ENCODE measurements at regions not wholly inside any gene's neighbourhood (a gene's known extent, or its start where the extent isn't known, plus 50 kb on each side); places are given as distances from the start of the nearest gene placed in this dataset.

DNA sequence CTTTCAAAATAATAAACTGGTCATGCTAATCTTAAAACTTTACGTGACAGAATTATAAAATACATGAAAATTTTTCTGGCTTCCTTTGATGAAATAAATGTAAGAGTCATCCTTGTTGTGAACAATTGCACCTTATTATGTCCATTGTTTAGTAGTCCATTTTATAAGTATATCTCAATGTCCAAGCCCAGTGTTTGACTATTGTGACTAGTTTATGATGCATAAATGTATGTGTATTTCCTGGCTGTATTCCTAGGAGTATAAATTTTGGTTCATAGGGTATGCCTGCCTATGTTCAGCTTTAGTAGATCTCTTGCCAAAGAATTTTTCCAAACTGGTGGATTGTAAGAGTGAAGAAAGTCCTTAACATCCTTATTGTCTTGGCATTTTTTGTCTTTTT is 2895.5 kb upstream of the PCDH20 start:
- TF ChIP-seq FOXM1 (IDR thresholded peaks at IDR 0.05; ENCODE audit: borderline replicate concordance, low read depth) (no peak), EP300 (IDR thresholded peaks at IDR 0.05; ENCODE audit: borderline replicate concordance) (no peak), TAF1 (IDR thresholded peaks at IDR 0.05; ENCODE audit: low read depth) (no peak), EGR1 (IDR thresholded peaks at IDR 0.05) (no peak), TEAD4 (IDR thresholded peaks at IDR 0.05) (no peak), TCF12 (IDR thresholded peaks at IDR 0.05; ENCODE audit: low read depth) (no peak), ZBTB7A (IDR thresholded peaks at IDR 0.05; ENCODE audit: low read depth) (no peak), NFIC (IDR thresholded peaks at IDR 0.05) (no peak)

DNA sequence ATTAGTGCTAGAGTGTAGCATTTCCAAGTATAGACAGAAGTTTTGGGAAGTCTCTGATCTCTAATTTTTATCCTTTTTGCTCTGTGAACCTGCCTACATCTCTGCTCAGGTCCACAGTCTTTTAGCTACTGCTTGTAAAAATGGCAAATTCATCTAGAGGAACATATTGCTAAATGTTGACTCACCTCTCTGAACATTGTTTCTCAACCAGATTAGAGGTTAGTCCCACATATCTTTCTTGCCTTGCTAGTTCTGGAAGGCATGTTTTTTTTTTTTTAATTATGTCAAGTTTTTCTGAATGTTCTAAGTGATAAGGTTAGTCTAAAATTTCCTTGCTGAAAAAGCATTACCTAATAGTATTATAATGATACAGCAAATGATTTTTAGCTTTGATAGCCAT is 2889.6 kb upstream of the PCDH20 start:
- TF ChIP-seq RAD21 (IDR thresholded peaks at IDR 0.05; ENCODE audit: low read depth) (no peak), EGR1 (IDR thresholded peaks at IDR 0.05) (no peak), NFIC (IDR thresholded peaks at IDR 0.05) (no peak), TAF1 (IDR thresholded peaks at IDR 0.05; ENCODE audit: low read depth) (no peak), FOXM1 (IDR thresholded peaks at IDR 0.05; ENCODE audit: borderline replicate concordance, low read depth) (no peak), CEBPB (IDR thresholded peaks at IDR 0.05) (no peak), CREB1 (IDR thresholded peaks at IDR 0.05; ENCODE audit: low read depth) (no peak), TEAD4 (IDR thresholded peaks at IDR 0.05) (no peak), ZBTB7A (IDR thresholded peaks at IDR 0.05; ENCODE audit: low read depth) (no peak), YY1 (IDR thresholded peaks at IDR 0.05; ENCODE audit: low read depth) (no peak), EP300 (IDR thresholded peaks at IDR 0.05; ENCODE audit: borderline replicate concordance) (no peak), TCF12 (IDR thresholded peaks at IDR 0.05; ENCODE audit: low read depth) (no peak)
- TF ChIP-seq, protein P1, sequence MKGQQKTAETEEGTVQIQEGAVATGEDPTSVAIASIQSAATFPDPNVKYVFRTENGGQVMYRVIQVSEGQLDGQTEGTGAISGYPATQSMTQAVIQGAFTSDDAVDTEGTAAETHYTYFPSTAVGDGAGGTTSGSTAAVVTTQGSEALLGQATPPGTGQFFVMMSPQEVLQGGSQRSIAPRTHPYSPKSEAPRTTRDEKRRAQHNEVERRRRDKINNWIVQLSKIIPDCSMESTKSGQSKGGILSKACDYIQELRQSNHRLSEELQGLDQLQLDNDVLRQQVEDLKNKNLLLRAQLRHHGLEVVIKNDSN (IDR thresholded peaks at IDR 0.05), result no peak
- TF ChIP-seq, protein P2, sequence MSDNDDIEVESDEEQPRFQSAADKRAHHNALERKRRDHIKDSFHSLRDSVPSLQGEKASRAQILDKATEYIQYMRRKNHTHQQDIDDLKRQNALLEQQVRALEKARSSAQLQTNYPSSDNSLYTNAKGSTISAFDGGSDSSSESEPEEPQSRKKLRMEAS (IDR thresholded peaks at IDR 0.05), result no peak
- TF ChIP-seq, protein P3, sequence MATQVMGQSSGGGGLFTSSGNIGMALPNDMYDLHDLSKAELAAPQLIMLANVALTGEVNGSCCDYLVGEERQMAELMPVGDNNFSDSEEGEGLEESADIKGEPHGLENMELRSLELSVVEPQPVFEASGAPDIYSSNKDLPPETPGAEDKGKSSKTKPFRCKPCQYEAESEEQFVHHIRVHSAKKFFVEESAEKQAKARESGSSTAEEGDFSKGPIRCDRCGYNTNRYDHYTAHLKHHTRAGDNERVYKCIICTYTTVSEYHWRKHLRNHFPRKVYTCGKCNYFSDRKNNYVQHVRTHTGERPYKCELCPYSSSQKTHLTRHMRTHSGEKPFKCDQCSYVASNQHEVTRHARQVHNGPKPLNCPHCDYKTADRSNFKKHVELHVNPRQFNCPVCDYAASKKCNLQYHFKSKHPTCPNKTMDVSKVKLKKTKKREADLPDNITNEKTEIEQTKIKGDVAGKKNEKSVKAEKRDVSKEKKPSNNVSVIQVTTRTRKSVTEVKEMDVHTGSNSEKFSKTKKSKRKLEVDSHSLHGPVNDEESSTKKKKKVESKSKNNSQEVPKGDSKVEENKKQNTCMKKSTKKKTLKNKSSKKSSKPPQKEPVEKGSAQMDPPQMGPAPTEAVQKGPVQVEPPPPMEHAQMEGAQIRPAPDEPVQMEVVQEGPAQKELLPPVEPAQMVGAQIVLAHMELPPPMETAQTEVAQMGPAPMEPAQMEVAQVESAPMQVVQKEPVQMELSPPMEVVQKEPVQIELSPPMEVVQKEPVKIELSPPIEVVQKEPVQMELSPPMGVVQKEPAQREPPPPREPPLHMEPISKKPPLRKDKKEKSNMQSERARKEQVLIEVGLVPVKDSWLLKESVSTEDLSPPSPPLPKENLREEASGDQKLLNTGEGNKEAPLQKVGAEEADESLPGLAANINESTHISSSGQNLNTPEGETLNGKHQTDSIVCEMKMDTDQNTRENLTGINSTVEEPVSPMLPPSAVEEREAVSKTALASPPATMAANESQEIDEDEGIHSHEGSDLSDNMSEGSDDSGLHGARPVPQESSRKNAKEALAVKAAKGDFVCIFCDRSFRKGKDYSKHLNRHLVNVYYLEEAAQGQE (IDR thresholded peaks at IDR 0.05; ENCODE audit: low read depth), result no peak

DNA sequence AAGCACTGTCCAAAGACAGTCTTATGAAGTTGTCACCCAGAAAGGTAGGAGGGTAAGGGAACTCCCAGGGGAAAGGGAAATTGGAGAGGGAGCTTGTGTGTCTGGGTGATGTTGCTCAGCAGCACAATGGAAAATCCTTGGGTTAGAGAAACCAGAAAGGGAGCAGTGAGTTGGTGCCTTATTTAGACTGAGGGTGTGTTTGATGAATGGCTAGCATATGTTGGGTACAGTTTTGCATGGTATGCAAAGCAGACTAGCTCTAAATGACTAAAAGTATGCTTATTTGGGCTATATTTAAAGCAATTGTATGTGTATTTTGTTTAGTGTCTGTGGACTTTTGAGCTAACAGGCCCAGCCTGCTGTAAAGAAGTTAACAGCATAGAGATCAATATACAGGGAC is 2884.6 kb upstream of the PCDH20 start:
- TF ChIP-seq FOXM1 (IDR thresholded peaks at IDR 0.05; ENCODE audit: borderline replicate concordance, low read depth) (no peak), TAF1 (IDR thresholded peaks at IDR 0.05; ENCODE audit: low read depth) (no peak), CEBPB (IDR thresholded peaks at IDR 0.05) (no peak), CREB1 (IDR thresholded peaks at IDR 0.05; ENCODE audit: low read depth) (no peak), YY1 (IDR thresholded peaks at IDR 0.05; ENCODE audit: low read depth) (no peak), TCF12 (IDR thresholded peaks at IDR 0.05; ENCODE audit: low read depth) (no peak), TEAD4 (IDR thresholded peaks at IDR 0.05) (no peak), NFIC (IDR thresholded peaks at IDR 0.05) (no peak)
- TF ChIP-seq, protein P3 (IDR thresholded peaks at IDR 0.05; ENCODE audit: low read depth), result no peak
- TF ChIP-seq, protein P2 (IDR thresholded peaks at IDR 0.05), result no peak
- TF ChIP-seq, protein P1 (IDR thresholded peaks at IDR 0.05), result no peak

DNA sequence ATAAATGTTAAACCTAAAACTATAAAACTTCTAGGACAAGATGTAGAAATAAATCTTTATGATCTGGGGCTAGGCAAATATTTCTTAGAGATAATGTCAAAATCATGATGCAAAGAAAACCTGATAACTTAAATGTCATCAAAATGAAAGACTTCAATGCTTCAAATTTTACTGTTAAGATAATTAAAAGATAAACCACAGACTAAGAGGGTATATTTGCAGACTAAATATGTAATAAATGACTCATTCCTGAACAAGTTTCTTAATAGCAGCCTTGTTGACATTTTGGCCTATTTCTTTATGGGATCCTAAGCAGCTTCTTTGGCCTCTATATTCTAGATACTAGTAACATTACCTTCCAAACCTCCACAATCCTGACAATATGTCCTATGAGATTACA is 2878.3 kb upstream of the PCDH20 start:
- TF ChIP-seq, protein P1 (IDR thresholded peaks at IDR 0.05), result no peak
- TF ChIP-seq, protein P3 (IDR thresholded peaks at IDR 0.05; ENCODE audit: low read depth), result no peak
- TF ChIP-seq TAF1 (IDR thresholded peaks at IDR 0.05; ENCODE audit: low read depth) (no peak), FOXM1 (IDR thresholded peaks at IDR 0.05; ENCODE audit: borderline replicate concordance, low read depth) (no peak), CEBPB (IDR thresholded peaks at IDR 0.05) (no peak), RAD21 (IDR thresholded peaks at IDR 0.05; ENCODE audit: low read depth) (no peak), TCF12 (IDR thresholded peaks at IDR 0.05; ENCODE audit: low read depth) (no peak), EP300 (IDR thresholded peaks at IDR 0.05; ENCODE audit: borderline replicate concordance) (no peak), CREB1 (IDR thresholded peaks at IDR 0.05; ENCODE audit: low read depth) (no peak)
